Stimulated activated CD4-positive, alpha-beta T cell treated with anti-CD3 and anti-CD28 coated beads, Interleukin-15, amount 100 ng/mL, for 24 hours (primary cell): ENCODE measurements at regions not wholly inside any gene's neighbourhood (a gene's known extent, or its start where the extent isn't known, plus 50 kb on each side); places are given as distances from the start of the nearest gene placed in this dataset.

Experiments used
- DNase-seq: peaks from one replicate; pipeline ENCODE4 v3.0.0-alpha.2; 2020

GRCh38 chr4:15130441-15130840 is 128.2 kb downstream of the CPEB2 start:
- no peak for DNase-seq

GRCh38 chr4:15131551-15131950 is 129.3 kb downstream of the CPEB2 start:
- DNase-seq: no peak

GRCh38 chr4:15132739-15133138 is 130.5 kb downstream of the CPEB2 start:
- no peak for DNase-seq

GRCh38 chr4:15139599-15139998 is 137.3 kb downstream of the CPEB2 start:
- DNase-seq: no peak

- DNase-seq: no peak
Observed at GRCh38 chr4:15142201-15142600, 139.9 kb downstream of the CPEB2 start.

GRCh38 chr4:15143551-15143950 is 141.3 kb downstream of the CPEB2 start:
- DNase-seq: no peak

- no peak for DNase-seq
Observed at GRCh38 chr4:15144249-15144966, 142.1 kb downstream of the CPEB2 start.

GRCh38 chr4:15144967-15145295 is 142.7 kb downstream of the CPEB2 start:
- DNase-seq: no peak

GRCh38 chr4:15145709-15146108 is 143.4 kb downstream of the CPEB2 start:
- no peak for DNase-seq

- no peak for DNase-seq
Observed at GRCh38 chr4:15147714-15148113, 145.4 kb downstream of the CPEB2 start.

GRCh38 chr4:15148199-15148598 is 145.9 kb downstream of the CPEB2 start:
- DNase-seq: no peak

GRCh38 chr4:15148691-15149090 is 146.4 kb downstream of the CPEB2 start:
- no peak for DNase-seq

GRCh38 chr4:15149234-15149838 is 147.1 kb downstream of the CPEB2 start:
- DNase-seq: no peak

- DNase-seq: no peak
Observed at GRCh38 chr4:15149839-15150592, 147.7 kb downstream of the CPEB2 start.

- no peak for DNase-seq
Observed at GRCh38 chr4:15150631-15151030, 148.3 kb downstream of the CPEB2 start.

- no peak for DNase-seq
Observed at GRCh38 chr4:15151033-15151432, 148.8 kb downstream of the CPEB2 start.

- no peak for DNase-seq
Observed at GRCh38 chr4:15153662-15154061, 151.4 kb downstream of the CPEB2 start.

- DNase-seq: no peak
Observed at GRCh38 chr4:15158406-15159091, 156.3 kb downstream of the CPEB2 start.

GRCh38 chr4:15159477-15160019 is 157.3 kb downstream of the CPEB2 start:
- DNase-seq: no peak

- no peak for DNase-seq
Observed at GRCh38 chr4:15161439-15161838, 159.2 kb downstream of the CPEB2 start.

- no peak for DNase-seq
Observed at GRCh38 chr4:15162046-15162445, 159.8 kb downstream of the CPEB2 start.

- DNase-seq: no peak
Observed at GRCh38 chr4:15162465-15163283, 160.4 kb downstream of the CPEB2 start.

- DNase-seq: no peak
Observed at GRCh38 chr4:15163284-15163645, 161.0 kb downstream of the CPEB2 start.
